T-helper 2 cell treated with Interferon-gamma antibody and Interleukin-4, amounts not matched to agents 5 μg/mL and 100 μg/mL, for 36 hours (primary cell): ENCODE measurements at regions not wholly inside any gene's neighbourhood (a gene's known extent, or its start where the extent isn't known, plus 50 kb on each side); places are given as distances from the start of the nearest gene placed in this dataset.

Experiments used
- DNase-seq: peaks from one replicate; pipeline ENCODE4 v3.0.0; 2021; ENCODE audit warnings: low spot score
- H3K27ac Mint-ChIP-seq: one replicate; pipeline ENCODE4 v1.8.0; 2021; ENCODE audit warnings: mild to moderate bottlenecking, mixed read lengths
- H3K27me3 Mint-ChIP-seq: one replicate; pipeline ENCODE4 v1.8.0; 2021; ENCODE audit warnings: low read depth, mixed read lengths
- H3K36me3 Mint-ChIP-seq: one replicate; pipeline ENCODE4 v1.8.0; 2021; ENCODE audit warnings: low read depth, mixed read lengths
- H3K4me1 Mint-ChIP-seq: one replicate; pipeline ENCODE4 v1.8.0; 2021; ENCODE audit warnings: low read depth, mixed read lengths
- H3K4me3 Mint-ChIP-seq: one replicate; pipeline ENCODE4 v1.8.0; 2022; ENCODE audit warnings: mild to moderate bottlenecking, moderate library complexity, mixed read lengths
- H3K9me3 Mint-ChIP-seq: one replicate; pipeline ENCODE4 v1.8.0; 2021; ENCODE audit warnings: mixed read lengths

GRCh38 chr1:43059640-43060574 is 101.2 kb upstream of the SLC2A1 start:
- Mint-ChIP-seq H3K4me1 (peaks cover 17% of the 10 kb centered on the region), H3K36me3 (no peaks in the 10 kb centered on the region), H3K9me3 (no peaks in the 10 kb centered on the region), H3K27me3 (no peaks in the 10 kb centered on the region), H3K4me3 (no peak overlapping the region), H3K27ac (no peak overlapping the region)
- no peak for DNase-seq

- Mint-ChIP-seq H3K27ac (peak overlapping the region; percentile 10), H3K4me1 (peaks cover 17% of the 10 kb centered on the region)
- peak; percentile 9 for DNase-seq
Measured at GRCh38 chr1:43058545-43059360, 100.1 kb upstream of the SLC2A1 start.

GRCh38 chr1:43058056-43058455 is 99.4 kb upstream of the SLC2A1 start:
- DNase-seq: no peak
- Mint-ChIP-seq H3K4me3 (no peak overlapping the region), H3K27ac (no peak overlapping the region), H3K4me1 (peaks cover 17% of the 10 kb centered on the region), H3K9me3 (no peaks in the 10 kb centered on the region), H3K27me3 (no peaks in the 10 kb centered on the region), H3K36me3 (no peaks in the 10 kb centered on the region)

More at GRCh38 chr1:43058545-43059360, 100.1 kb upstream of the SLC2A1 start:
- Mint-ChIP-seq H3K36me3 (no peaks in the 10 kb centered on the region), H3K9me3 (no peaks in the 10 kb centered on the region), H3K4me3 (no peak overlapping the region), H3K27me3 (no peaks in the 10 kb centered on the region)

GRCh38 chr1:43057567-43057966 is 98.9 kb upstream of the SLC2A1 start:
- Mint-ChIP-seq H3K27ac (no peak overlapping the region), H3K27me3 (no peaks in the 10 kb centered on the region), H3K4me1 (peaks cover 17% of the 10 kb centered on the region), H3K9me3 (no peaks in the 10 kb centered on the region), H3K4me3 (no peak overlapping the region), H3K36me3 (no peaks in the 10 kb centered on the region)
- no peak for DNase-seq

- no peak for DNase-seq
- Mint-ChIP-seq H3K4me3 (no peak overlapping the region), H3K27ac (no peak overlapping the region), H3K4me1 (peaks cover 17% of the 10 kb centered on the region), H3K9me3 (no peaks in the 10 kb centered on the region), H3K36me3 (no peaks in the 10 kb centered on the region), H3K27me3 (no peaks in the 10 kb centered on the region)
Measured at GRCh38 chr1:43056981-43057391, 98.3 kb upstream of the SLC2A1 start.

GRCh38 chr1:43056460-43056859 is 97.8 kb upstream of the SLC2A1 start:
- Mint-ChIP-seq H3K4me3 (no peak overlapping the region), H3K27ac (no peak overlapping the region), H3K4me1 (peaks cover 17% of the 10 kb centered on the region), H3K36me3 (no peaks in the 10 kb centered on the region), H3K9me3 (no peaks in the 10 kb centered on the region), H3K27me3 (no peaks in the 10 kb centered on the region)
- no peak for DNase-seq

- no peak for DNase-seq
- no peaks in the 10 kb centered on the region for H3K36me3 Mint-ChIP-seq
- H3K9me3 Mint-ChIP-seq: no peaks in the 10 kb centered on the region
- peaks cover under 1% of the 10 kb centered on the region for H3K27me3 Mint-ChIP-seq
- no peak overlapping the region for H3K27ac Mint-ChIP-seq
- H3K4me3 Mint-ChIP-seq: no peak overlapping the region
- H3K4me1 Mint-ChIP-seq: peaks cover 17% of the 10 kb centered on the region
Measured at GRCh38 chr1:43054961-43055360, 96.3 kb upstream of the SLC2A1 start.

- DNase-seq: no peak
- Mint-ChIP-seq H3K9me3 (no peaks in the 10 kb centered on the region), H3K27me3 (peaks cover 4% of the 10 kb centered on the region), H3K27ac (no peak overlapping the region), H3K4me1 (peaks cover 8% of the 10 kb centered on the region), H3K36me3 (no peaks in the 10 kb centered on the region), H3K4me3 (no peak overlapping the region)
Measured at GRCh38 chr1:43052786-43053439, 94.2 kb upstream of the SLC2A1 start.

GRCh38 chr1:43052322-43052721 is 93.7 kb upstream of the SLC2A1 start:
- peaks cover 4% of the 10 kb centered on the region for H3K27me3 Mint-ChIP-seq
- H3K36me3 Mint-ChIP-seq: no peaks in the 10 kb centered on the region
- H3K4me3 Mint-ChIP-seq: no peak overlapping the region
- peaks cover 2% of the 10 kb centered on the region for H3K4me1 Mint-ChIP-seq
- DNase-seq: no peak
- no peak overlapping the region for H3K27ac Mint-ChIP-seq
- no peaks in the 10 kb centered on the region for H3K9me3 Mint-ChIP-seq

- Mint-ChIP-seq H3K27ac (no peak overlapping the region), H3K36me3 (no peaks in the 10 kb centered on the region), H3K27me3 (peaks cover 8% of the 10 kb centered on the region), H3K9me3 (no peaks in the 10 kb centered on the region), H3K4me3 (no peak overlapping the region), H3K4me1 (peaks cover 2% of the 10 kb centered on the region)
- DNase-seq: no peak
Measured at GRCh38 chr1:43049481-43049880, 90.8 kb upstream of the SLC2A1 start.

- Mint-ChIP-seq H3K9me3 (no peaks in the 10 kb centered on the region), H3K27me3 (peaks cover 8% of the 10 kb centered on the region), H3K27ac (no peak overlapping the region), H3K36me3 (no peaks in the 10 kb centered on the region), H3K4me3 (no peak overlapping the region), H3K4me1 (peaks cover 2% of the 10 kb centered on the region)
- no peak for DNase-seq
Measured at GRCh38 chr1:43048601-43049011, 89.9 kb upstream of the SLC2A1 start.

- no peak for DNase-seq
- Mint-ChIP-seq H3K27ac (no peak overlapping the region), H3K4me3 (no peak overlapping the region), H3K27me3 (peaks cover 8% of the 10 kb centered on the region), H3K9me3 (no peaks in the 10 kb centered on the region), H3K36me3 (no peaks in the 10 kb centered on the region), H3K4me1 (peaks cover 2% of the 10 kb centered on the region)
Measured at GRCh38 chr1:43047135-43047534, 88.5 kb upstream of the SLC2A1 start.

GRCh38 chr1:43044572-43045361 is 86.1 kb upstream of the SLC2A1 start:
- no peak overlapping the region for H3K4me3 Mint-ChIP-seq
- peaks cover 8% of the 10 kb centered on the region for H3K27me3 Mint-ChIP-seq
- no peak overlapping the region for H3K27ac Mint-ChIP-seq
- H3K9me3 Mint-ChIP-seq: no peaks in the 10 kb centered on the region
- peaks cover 2% of the 10 kb centered on the region for H3K4me1 Mint-ChIP-seq
- no peak for DNase-seq
- H3K36me3 Mint-ChIP-seq: no peaks in the 10 kb centered on the region
